GM12891 (cell line): ENCODE measurements at regions not wholly inside any gene's neighbourhood (a gene's known extent, or its start where the extent isn't known, plus 50 kb on each side); places are given as distances from the start of the nearest gene placed in this dataset.

ENCODE experiments used
- POLR2A ChIP-seq: IDR thresholded peaks from 2 replicates; pipeline ENCODE4 v1.6.1; 2011; ENCODE audit warnings: low read depth, low read length, control low read depth
- POLR2AphosphoS5 ChIP-seq: IDR thresholded peaks from 2 replicates; pipeline ENCODE4 v1.6.1; 2011; ENCODE audit warnings: low read depth, low read length, control low read depth
- SPI1 ChIP-seq: IDR thresholded peaks from 2 replicates; pipeline ENCODE4 v1.6.1; 2011; ENCODE audit warnings: low read depth, low read length, control low read depth
- TAF1 ChIP-seq: IDR thresholded peaks from 2 replicates; pipeline ENCODE4 v1.6.1; 2011; ENCODE audit warnings: low read depth, low read length, control low read depth

DNA sequence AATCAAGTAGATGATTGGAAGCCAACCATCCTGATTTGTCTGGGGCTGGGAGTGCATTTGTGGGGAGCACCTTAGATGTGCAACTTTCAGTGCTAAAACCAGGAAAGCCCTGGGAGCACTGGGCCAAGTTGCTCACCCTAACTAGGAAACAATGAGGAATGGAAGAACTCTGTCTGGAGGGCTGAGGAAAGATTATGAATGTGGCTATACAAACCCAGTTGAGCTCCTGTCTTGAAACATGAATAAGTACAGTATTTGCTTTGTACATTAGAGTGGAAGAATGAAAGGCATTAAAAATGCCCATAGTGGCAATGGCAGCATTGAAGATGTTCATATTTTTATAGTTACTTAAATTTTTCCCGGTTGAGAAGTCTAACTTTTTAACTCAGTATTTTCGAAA is 121.1 kb downstream of the HDGFL1 start:
- TF ChIP-seq POLR2A = no peak
- no peak for TF ChIP-seq POLR2AphosphoS5
- no peak for TF ChIP-seq TAF1
- TF ChIP-seq SPI1 = no peak
